ENCODE measurements at regions not wholly inside any gene's neighbourhood (a gene's known extent, or its start where the extent isn't known, plus 50 kb on each side); places are given as distances from the start of the nearest gene placed in this dataset.

DNA sequence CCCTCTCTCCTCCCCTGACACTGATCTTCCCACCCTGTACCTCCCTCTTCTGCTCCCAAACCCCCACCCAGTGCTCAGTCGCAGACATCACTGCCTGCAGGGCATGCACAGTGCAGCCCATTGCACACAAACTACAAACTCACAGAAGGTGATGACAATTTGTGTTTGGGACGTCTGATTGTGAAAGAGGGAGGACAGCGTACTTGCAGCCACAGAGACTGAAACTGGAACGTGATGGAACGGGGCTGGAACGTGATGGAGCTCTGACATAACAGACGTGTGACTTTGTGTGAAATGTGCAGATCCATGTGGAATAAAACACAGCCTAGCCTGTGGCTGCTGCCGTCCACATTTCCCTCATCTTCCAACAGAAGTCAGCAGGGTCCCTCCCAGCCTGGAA lies 57.3 kb upstream of the CEACAM8 start:
- no peak overlapping the region for H3K4me3 ChIP-seq (ENCODE audit: low read depth, low read length)
- no peak overlapping the region for H3K27ac ChIP-seq
- TF ChIP-seq, protein P1, sequence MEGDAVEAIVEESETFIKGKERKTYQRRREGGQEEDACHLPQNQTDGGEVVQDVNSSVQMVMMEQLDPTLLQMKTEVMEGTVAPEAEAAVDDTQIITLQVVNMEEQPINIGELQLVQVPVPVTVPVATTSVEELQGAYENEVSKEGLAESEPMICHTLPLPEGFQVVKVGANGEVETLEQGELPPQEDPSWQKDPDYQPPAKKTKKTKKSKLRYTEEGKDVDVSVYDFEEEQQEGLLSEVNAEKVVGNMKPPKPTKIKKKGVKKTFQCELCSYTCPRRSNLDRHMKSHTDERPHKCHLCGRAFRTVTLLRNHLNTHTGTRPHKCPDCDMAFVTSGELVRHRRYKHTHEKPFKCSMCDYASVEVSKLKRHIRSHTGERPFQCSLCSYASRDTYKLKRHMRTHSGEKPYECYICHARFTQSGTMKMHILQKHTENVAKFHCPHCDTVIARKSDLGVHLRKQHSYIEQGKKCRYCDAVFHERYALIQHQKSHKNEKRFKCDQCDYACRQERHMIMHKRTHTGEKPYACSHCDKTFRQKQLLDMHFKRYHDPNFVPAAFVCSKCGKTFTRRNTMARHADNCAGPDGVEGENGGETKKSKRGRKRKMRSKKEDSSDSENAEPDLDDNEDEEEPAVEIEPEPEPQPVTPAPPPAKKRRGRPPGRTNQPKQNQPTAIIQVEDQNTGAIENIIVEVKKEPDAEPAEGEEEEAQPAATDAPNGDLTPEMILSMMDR (IDR thresholded peaks at IDR 0.05; ENCODE audit: low read depth, low read length, missing control alignments) = no peak
- no peaks in the 10 kb centered on the region for H3K27me3 ChIP-seq (replicated peaks)
- in situ Hi-C loops (cut with HindIII; ENCODE audit: low pct_ligation_motif_present, low sequenced_read_pairs) = no loop called here
- DNase-seq = no peak
- H3K36me3 ChIP-seq (replicated peaks) = no peaks in the 10 kb centered on the region
